ENCODE measurements at regions not wholly inside any gene's neighbourhood (a gene's known extent, or its start where the extent isn't known, plus 50 kb on each side); places are given as distances from the start of the nearest gene placed in this dataset.
A peak's percentile ranks its signal among the peaks of the same experiment; 100 is the strongest.

DNA sequence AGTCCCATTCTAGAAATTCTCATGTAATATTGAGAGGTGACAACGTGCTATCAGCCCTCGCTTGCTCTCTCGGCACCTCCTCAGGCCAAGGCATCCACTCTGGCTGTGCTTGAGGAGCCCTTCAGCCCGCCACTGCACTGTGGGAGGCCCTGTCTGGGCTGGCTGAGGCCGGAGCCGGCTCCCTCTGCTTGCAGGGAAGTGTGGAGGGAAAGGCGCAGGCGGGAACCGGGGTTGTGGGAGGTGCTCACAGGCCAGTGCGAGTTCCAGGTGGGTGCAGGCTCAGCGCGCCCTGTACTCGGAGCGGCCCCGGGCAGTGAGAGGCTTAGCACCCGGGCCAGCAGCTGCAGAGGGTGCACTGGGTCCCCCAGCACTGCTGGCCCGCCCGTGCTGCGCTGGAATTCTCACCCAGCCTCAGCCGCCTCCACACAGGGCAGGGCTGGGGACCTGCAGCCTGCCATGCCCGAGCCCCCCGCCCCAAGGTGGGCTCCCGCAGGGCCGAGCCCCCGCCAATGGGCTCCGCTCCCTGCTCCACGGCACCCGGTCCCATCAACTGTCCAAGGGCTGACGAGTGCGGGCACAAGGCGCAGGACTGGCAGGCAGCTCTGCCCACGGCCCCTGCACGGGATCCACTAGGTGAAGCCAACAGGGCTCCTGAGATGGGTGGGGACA is 1680.6 kb upstream of the LRRTM1 start:
- DNase-seq (ENCODE audit: low spot score): no peak

DNA sequence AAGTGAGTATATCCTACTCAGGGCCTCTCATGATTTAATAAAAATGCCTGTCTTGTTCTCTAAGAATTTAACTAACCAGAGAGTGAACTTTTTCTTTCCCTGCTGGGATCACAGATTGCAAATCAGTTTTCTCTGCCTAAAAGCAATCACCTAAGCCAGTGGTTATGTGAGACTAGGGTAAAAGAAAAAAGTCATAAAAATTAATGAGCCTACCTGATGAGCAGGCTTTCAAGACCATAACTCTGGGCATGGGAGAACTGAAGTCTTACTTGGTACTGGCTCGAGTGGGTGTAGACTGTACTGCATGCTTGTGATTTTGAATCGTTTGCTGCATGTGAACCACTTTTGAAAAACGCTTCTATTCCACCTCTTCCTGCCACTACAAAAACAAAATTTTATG is 1677.0 kb upstream of the LRRTM1 start:
- DNase-seq (ENCODE audit: low spot score): no peak

DNA sequence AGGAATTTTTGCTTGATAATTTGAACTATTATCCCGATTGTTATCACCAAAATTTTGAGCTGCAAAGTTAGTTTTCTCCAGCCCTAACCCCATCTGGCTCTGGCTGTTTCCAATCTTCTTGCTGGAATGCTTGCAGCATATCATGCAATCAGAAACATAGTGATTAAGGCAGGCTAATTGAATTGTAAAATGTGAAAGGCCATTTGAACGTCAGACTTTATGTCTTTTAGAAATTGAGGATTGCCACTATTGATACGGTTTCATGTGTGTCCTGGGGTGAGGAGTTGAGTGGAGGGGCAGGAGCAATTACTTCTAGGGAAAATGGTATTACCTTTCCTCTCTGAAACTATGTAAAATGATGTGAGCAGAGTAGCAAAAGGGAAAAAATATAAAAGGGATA is 1674.5 kb upstream of the LRRTM1 start:
- DNase-seq (ENCODE audit: low spot score): no peak

DNA sequence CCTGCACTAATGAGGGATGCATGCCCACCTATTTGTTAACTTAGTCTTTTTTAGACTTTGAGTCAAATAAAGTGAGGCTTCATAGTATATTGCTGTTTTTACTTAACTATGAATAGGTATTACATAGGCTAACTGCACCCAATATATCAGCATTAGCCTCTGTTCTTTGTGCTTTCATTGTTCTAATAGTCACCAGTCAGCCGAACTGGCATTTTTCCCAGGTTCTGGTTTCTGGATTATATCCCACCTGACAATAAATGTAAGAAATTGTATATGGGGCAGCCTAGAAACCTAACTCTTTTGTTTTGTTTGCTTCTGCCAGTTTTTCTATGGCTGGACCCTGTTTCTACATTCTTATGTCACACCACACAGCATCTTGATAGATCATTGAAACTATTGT is 1672.4 kb upstream of the LRRTM1 start:
- DNase-seq (ENCODE audit: low spot score): no peak

DNA sequence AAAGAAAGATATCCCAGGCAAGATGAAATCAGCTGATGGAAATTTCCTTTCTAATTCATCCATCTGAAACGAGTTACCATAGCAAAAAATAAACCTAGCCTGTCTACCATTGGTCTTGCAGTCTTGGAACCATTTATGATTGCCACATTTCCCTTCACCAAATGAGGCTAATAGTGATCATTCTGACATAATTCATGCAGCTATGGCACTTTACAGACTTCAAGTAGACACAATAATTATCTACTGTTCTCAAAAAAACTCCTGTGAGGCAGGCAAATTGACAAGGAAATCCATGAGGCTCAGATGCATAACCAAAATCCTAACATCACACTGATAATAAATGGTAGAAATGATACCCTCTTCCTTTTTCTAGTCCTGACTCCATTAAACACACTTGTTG is 1669.7 kb upstream of the LRRTM1 start:
- no peak for DNase-seq (ENCODE audit: low spot score)

DNA sequence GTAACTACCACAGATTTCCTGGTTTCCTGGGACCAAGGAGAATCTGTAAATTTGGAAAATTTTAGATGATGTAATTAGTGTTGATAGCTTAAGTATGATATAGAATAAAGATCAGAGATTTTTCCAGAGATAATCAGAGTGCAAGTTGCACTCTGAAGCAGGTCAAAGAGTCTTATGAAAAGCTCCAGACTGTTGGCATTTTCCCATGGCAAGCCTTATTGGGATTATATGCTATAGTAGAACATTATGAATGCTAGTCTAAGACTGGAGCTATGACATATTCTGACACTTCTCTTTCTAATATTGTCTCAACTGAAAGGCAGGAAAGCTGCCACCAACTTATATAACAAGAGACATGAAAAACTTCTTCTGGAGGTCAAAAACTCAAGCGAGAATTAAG is 1638.3 kb upstream of the LRRTM1 start:
- no peak for DNase-seq (ENCODE audit: low spot score)

DNA sequence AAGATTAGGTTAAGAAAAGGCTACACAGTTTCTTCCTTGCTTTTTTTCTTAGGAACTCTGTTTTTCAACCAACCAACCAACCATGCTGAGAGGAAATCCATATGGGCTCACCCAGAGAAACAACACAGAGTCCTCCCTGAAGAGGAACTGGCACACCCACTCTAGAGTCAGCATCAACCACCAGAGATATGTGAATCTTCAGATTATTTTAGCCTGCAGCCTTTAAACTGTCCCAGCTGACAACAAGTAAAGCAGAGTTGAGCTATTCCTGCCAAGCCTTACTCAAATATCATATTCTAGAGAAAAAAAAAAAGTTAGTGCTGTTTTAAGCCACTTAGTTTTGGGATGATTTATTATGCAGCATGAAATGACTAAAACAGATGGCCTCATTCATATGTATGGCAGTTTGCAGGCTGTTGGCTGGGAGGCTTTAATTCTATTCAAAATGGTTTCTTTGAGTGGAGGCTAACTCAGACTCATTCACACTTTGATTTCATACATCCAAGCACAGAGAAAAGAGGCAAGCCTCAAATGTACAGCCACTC is 1637.7 kb upstream of the LRRTM1 start:
- no peak for DNase-seq (ENCODE audit: low spot score)

DNA sequence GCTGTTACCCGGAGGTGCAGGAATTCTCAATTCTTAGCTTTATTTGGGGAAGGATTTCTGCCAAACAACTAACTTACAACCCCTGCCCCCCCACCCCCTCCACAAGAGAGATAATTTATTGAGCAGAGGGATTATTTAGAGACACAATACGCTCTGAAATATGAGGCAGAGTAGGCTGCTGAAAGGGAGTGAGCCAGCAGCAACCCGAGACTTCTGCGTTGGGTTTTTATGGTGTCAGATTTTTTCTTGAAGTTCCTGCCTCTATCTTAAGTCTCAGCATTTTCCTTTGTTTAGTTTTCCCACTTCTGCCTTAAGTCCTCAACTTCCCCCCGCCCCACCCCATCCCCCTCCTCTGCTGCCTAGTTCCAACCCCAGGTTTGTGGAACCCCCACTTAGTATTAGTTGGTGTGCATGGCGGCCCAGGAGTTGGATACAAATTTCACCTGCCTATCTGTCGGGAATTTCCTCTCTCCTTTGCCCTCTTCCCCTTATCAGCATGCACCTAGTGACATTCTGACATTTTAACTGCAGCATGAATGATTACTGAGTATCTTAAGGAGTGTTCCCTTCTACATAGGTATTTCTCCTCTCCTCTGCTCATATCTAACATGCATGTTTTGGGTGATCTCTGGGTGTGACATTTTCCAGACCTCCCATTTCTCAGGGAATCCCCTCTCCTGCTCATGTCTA is 1635.9 kb upstream of the LRRTM1 start:
- DNase-seq (ENCODE audit: low spot score): no peak

DNA sequence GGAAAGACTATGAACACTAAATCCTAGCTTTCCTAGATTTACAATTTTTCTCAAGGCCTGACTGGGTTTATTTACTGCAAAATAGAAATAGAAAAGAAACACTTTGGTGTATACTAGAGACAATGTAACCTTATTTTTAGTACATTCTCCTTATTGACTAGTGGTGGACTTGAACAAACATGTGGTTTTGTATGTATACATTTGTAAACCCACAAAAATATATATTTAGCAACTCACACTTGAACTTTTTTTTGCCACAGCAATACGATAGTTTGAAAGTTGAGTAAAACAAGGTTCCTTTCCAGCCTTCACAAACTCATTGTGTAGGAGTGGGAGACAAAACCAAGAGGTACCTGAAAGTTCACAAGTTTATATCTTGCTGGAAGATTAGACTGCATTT is 1633.4 kb upstream of the LRRTM1 start:
- no peak for DNase-seq (ENCODE audit: low spot score)

DNA sequence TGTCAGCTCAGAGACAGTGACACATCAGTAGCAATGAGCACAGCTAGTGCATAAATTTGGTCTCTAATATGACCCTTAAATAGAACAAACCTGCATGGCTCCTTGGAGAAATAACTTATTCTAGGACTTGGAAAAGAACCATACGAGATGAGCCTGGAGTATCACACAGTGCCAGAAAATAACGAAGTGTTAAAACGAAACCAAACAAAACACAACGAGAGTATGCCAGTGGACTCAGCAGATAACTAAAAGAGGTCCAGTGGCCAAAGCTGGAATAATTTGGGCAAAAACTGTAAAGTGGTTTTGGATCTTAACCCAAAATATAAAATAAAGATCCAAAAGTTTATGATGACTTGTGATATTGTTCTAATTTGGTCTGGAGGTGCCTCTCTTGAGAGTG is 1599.0 kb upstream of the LRRTM1 start:
- no peak for DNase-seq (ENCODE audit: low spot score)

DNA sequence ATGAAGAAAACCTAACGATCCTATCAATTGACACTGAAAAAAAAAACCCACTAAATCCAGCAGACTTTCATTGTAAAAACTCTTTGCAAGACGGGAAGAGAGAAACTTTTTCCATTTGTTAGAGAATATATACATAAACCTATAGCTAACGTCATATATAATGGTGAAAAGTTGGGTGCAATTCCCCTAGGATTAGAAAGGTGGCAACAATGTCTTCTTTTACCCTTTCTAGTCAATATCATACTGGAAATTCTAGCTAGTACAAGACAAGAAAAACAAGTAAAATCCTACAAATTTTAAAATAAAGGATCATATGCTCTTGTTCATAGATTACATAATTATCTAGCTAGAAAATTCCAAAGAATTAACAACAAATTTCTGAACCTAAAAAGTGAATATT is 1596.5 kb upstream of the LRRTM1 start:
- DNase-seq (ENCODE audit: low spot score): peak; percentile 54

DNA sequence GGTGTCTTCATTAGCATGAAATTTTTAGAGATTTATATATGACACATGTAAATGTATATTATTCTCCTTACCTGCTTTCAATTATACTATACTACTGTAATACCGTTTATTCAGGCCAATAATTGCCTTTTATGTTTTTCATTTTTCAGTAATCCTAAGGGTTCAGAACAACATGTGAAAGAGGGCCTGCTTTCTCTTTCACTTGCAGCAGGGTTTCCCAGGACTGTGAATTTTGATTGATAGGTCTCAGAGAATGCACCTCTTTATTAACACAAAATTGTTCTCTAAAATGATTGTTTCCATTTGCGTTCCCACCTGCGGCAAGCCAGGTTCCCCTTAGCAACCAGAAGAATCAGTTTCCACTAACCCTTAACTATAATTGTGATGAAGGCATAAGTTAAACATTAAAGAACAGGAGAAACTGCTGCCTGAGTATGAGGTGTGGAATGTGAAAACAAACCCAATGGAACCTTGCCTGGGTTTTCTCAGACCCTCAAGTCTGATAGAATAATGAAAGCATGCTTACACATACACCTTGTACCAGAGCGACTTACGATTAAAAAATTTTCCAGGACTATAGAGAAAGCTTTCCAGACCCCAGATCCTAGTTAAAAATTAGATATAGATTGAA is 1591.2 kb upstream of the LRRTM1 start:
- DNase-seq (ENCODE audit: low spot score): no peak

DNA sequence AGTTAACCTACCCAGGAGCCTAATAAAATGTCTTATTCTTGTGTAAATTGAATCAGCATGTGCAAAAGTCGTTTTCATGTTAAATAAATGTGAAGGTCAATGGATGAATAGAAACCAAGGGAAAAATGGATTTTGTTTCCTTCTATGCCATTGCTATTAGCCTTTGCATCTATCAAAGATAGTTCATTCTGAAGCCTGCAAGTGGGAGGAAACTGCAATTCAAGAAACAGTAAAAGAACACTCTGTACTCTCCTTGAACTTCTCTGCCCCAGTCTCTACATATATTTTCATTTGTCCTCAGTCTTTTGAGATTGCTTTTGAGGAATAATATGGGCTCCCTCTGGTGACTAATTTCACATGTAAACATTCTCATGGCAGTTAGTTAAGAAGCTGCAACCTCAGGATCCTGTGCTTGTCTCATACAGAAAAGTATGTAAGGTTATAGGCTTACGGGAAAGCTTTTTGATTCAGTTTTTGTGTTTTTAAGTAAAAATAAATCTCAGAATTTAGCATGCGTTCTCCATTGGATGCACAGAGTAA is 1590.0 kb upstream of the LRRTM1 start:
- peak; percentile 36 for DNase-seq (ENCODE audit: low spot score)

DNA sequence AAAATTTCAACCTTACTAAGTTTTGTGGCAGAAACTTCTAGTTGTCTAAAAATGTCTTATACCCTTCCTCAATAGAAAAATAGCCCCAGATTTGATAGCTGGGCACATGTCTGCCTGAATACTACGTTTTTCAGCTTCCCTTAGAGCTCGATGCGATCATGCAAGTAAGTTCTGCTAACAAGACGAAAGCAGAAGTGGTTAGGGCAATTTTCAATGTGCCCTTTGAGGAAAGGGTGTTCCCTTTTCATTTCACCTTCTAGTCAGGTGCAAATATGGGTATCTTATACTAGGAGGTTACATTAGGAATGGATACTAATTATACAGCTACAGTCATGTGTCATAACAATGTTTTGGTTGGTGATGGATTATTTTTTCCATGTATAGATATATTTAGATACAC is 1572.1 kb upstream of the LRRTM1 start:
- DNase-seq (ENCODE audit: low spot score): no peak

DNA sequence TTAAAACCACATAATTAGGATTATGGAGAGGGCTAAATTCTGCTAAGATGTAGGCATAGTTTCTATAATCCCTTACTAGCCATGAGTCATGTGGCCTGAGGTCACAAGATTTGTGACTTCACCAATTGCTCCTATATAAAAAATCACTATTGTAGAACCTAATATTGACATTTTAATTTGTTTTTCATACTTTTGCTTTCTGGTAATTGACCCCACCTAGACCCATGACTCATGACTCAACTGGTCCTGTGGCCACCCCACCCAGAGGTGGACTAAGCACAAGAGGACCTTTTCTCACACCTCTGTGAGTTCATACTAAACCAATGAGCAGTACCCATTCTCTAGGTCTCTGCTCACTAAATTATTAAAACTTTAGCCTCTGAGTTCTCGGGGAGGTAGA is 1567.5 kb upstream of the LRRTM1 start:
- no peak for DNase-seq (ENCODE audit: low spot score)

DNA sequence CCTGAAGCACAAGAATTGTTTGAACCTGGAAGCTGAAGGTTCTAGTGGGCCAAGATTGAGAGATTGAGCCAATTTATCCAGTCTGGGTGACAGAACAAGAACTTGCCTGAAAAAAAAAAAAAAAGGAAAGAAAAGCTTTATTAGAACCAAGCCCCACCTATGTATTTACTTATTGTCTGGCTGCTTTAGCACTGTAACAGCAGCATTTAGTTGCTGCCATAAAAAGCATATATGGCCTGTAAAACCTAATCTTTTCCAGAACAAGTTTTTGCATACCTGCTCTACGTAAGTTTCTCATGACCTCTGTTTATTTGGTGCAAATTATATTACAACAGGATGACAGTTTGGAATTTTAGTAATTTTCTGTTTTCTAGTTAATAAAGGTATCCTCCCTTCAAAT is 1565.6 kb upstream of the LRRTM1 start:
- DNase-seq (ENCODE audit: low spot score): no peak

DNA sequence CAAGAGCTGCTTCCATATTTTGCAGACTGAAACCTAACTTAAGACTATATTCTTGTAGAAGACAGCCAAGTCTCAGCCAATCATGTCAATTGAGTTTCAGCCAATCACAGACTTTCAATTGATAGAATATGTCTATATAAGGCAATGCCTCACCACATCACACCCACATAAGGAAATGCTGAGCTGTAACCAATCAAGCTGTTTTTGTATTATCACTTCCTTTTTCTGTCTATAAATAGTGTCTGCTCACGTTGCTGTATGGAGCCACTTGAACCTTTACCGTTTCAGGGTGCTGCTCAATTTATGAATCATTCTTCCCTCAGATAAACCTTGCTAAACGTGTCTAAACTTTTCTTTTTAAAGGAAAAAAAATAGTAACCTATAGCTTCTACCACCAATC is 1554.4 kb upstream of the LRRTM1 start:
- no peak for DNase-seq (ENCODE audit: low spot score)

DNA sequence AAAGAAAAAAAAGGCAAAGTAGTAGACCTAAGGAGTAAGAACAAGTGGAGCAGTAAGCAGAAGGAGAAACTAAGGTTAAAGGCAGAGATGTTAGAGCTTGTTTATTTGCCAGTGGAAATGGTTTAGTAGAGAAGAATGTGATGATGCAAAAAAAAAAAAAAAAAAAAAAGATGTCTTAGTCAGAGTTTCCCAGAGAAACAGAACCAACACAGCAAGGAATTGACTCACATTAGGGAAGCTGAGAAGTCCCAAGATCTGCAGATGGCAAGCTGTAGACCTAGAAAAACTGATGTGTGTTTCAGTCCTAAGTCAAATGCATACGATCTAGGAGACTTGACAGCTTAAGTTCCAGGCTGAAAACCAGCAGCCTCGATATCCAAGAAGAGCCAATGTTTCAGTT is 1548.8 kb upstream of the LRRTM1 start:
- no peak for DNase-seq (ENCODE audit: low spot score)

DNA sequence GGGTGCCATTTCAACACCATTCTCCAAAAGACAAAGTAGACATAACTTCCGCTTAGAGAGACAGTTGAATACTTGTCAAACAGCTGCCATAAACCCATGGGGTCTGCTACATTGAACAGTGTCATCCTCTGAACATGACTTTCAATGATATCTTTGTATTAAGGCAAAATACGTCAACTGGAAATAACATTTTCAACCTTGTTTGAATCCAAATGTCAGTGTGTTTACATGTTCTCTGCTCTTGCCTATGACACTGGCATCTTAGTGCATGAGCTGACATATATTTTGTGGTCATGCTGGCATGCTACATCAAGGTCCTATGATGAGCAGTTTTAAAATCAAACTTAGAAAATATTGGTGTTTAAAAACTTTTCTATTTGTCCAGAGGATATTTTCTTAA is 1548.1 kb upstream of the LRRTM1 start:
- no peak for DNase-seq (ENCODE audit: low spot score)

DNA sequence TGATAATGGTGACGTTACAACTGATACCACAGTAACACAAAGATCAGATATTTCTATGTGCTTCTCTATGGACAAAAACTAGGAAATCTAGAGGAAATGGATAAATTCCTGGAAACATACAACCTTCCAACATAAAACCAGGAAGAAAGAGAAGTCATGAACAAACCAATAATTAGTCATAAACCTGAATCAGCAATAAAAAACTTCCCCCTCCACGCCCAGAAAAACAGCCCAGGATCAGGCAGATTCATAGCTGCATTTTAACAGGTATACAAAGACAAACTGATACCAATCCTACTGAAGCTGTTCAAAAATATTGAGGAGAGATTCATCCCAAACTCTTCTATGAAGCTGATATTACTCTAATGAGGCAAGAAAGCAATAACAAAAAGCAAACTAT is 1535.2 kb upstream of the LRRTM1 start:
- no peak for DNase-seq (ENCODE audit: low spot score)

DNA sequence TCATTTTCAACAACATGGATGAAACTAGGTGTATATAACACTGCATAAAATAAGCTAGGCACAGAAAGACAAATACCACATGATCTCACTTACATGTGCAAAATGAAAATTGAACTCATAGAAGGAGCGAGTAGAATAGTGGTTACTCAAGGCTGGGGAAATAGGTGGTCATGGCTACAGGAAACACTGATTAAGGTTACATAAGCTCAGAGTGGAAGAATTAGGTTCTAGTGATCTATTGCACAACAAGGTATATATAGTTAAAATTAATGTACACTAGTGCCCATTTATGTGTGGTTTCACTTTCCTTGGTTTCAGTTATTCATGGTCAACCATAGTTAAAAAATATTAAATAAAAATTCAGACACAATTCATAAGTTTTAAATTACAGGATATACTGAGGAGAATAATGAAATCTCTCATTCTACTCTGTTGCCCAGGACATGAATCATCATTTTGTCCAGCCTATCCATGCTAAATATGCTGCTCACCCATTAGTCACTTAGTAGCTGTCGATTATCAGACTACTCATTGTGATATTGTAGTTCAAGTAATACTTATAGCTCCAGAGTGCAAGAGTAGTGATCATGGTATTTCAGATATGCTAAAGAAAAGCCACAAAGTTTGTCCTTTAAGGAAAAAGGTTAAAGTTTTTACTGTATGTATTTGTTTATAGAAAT is 1530.9 kb upstream of the LRRTM1 start:
- DNase-seq (ENCODE audit: low spot score): no peak

DNA sequence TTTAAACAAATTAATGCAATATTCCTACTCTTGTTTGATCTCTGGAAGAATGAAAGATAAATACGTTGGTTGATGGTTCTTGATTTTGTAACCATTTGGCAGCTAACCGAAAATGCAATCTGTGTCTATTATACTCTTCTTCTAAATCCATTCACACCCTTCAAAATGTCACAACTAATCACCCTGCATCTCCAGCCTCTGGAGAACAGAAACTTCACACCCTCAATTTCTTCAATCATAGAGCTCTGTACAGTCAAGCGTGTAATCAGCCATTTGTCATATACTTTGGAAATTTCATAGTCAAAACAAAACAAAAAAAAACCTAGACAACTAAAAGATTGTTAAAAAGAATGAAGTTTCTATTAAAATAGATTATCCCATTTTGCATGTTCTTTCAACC is 1482.3 kb upstream of the LRRTM1 start:
- no peak for DNase-seq (ENCODE audit: low spot score)
